ENCODE measurements at regions not wholly inside any gene's neighbourhood (a gene's known extent, or its start where the extent isn't known, plus 50 kb on each side); places are given as distances from the start of the nearest gene placed in this dataset.

DNA sequence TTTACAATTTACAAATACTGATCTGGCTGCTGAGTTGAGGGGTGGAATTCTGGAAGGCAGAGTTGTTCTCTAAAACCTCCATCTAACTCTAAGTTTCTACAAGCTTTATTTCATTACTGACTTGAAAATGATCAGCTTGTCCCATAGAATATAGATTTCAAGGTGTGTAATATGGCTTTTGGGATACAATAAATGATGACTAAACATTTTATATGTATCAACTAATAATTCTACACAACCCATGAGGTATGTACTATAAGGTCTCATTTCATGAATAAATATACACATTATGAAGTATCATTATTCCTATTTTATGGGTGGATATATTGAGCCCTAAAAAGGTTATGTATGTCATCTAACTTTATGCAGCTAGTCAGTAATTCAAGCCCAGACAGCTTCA is 1214.3 kb upstream of the SORCS1 start:
- Histone ChIP-seq H3K27me3 (ENCODE audit: insufficient read depth, poor library complexity, severe bottlenecking) (no peaks in the 10 kb centered on the region), H3K27ac (ENCODE audit: poor library complexity, severe bottlenecking) (no peak overlapping the region), H3K4me3 (ENCODE audit: severe bottlenecking) (no peak overlapping the region), H3K4me1 (ENCODE audit: insufficient read depth, poor library complexity, severe bottlenecking) (no peaks in the 10 kb centered on the region), H3K36me3 (ENCODE audit: low read depth) (no peaks in the 10 kb centered on the region), H3K9me3 (ENCODE audit: severe bottlenecking) (no peaks in the 10 kb centered on the region)
- TF ChIP-seq, protein P1, sequence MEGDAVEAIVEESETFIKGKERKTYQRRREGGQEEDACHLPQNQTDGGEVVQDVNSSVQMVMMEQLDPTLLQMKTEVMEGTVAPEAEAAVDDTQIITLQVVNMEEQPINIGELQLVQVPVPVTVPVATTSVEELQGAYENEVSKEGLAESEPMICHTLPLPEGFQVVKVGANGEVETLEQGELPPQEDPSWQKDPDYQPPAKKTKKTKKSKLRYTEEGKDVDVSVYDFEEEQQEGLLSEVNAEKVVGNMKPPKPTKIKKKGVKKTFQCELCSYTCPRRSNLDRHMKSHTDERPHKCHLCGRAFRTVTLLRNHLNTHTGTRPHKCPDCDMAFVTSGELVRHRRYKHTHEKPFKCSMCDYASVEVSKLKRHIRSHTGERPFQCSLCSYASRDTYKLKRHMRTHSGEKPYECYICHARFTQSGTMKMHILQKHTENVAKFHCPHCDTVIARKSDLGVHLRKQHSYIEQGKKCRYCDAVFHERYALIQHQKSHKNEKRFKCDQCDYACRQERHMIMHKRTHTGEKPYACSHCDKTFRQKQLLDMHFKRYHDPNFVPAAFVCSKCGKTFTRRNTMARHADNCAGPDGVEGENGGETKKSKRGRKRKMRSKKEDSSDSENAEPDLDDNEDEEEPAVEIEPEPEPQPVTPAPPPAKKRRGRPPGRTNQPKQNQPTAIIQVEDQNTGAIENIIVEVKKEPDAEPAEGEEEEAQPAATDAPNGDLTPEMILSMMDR (IDR thresholded peaks at IDR 0.05; ENCODE audit: poor library complexity, severe bottlenecking) = no peak
- ATAC-seq (ENCODE audit: low read depth) = no peak
- DNase-seq (ENCODE audit: low spot score) = no peak

DNA sequence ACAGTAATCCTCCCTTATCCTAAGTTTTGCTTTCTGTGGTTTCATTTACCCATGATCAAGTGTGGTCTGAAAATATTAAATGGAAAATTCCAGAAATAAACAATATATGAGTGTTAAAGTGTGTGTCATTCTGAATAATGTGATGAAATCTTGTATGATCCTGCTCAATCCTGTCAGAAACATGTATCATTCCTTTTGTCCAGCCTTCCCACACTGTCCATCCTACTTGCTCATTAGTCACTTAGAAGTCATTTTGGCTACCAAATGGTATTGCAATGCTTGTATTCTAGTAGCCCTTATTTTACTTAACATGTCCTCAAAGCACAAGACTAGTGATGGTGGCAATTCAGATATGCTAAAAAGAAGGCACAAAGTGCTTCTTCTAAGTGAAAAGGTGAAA is 1211.2 kb upstream of the SORCS1 start:
- Histone ChIP-seq H3K4me3 (ENCODE audit: severe bottlenecking) (no peak overlapping the region), H3K27ac (ENCODE audit: poor library complexity, severe bottlenecking) (no peak overlapping the region), H3K9me3 (ENCODE audit: severe bottlenecking) (no peaks in the 10 kb centered on the region), H3K36me3 (ENCODE audit: low read depth) (no peaks in the 10 kb centered on the region), H3K27me3 (ENCODE audit: insufficient read depth, poor library complexity, severe bottlenecking) (no peaks in the 10 kb centered on the region), H3K4me1 (ENCODE audit: insufficient read depth, poor library complexity, severe bottlenecking) (no peaks in the 10 kb centered on the region)
- peak; percentile 68 for ATAC-seq (ENCODE audit: low read depth)
- TF ChIP-seq, protein P1 (IDR thresholded peaks at IDR 0.05; ENCODE audit: poor library complexity, severe bottlenecking) = no peak
- DNase-seq (ENCODE audit: low spot score) = no peak

DNA sequence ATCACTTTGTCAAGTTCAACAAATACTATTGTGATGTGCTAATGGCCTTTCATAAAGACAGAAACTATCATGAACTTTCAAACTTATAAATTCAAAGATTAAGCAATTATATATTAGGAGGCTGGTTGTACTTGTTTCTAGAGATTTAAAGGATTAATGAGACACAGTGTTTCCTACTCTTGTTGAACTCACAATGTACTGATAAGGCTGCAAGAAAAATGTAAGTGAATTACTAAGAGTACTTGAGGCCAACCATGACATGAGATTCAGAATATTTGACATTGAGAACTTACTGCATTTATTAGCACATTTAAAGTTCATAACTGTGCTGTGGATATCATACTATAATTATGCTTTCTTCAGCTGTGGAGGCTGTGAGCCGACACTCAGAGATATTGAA is 1210.5 kb upstream of the SORCS1 start:
- Histone ChIP-seq H3K9me3 (ENCODE audit: severe bottlenecking) (no peaks in the 10 kb centered on the region), H3K4me3 (ENCODE audit: severe bottlenecking) (no peak overlapping the region), H3K27me3 (ENCODE audit: insufficient read depth, poor library complexity, severe bottlenecking) (no peaks in the 10 kb centered on the region), H3K4me1 (ENCODE audit: insufficient read depth, poor library complexity, severe bottlenecking) (no peaks in the 10 kb centered on the region), H3K27ac (ENCODE audit: poor library complexity, severe bottlenecking) (no peak overlapping the region), H3K36me3 (ENCODE audit: low read depth) (no peaks in the 10 kb centered on the region)
- no peak for DNase-seq (ENCODE audit: low spot score)
- ATAC-seq (ENCODE audit: low read depth) = no peak
- TF ChIP-seq, protein P1 (IDR thresholded peaks at IDR 0.05; ENCODE audit: poor library complexity, severe bottlenecking) = no peak

DNA sequence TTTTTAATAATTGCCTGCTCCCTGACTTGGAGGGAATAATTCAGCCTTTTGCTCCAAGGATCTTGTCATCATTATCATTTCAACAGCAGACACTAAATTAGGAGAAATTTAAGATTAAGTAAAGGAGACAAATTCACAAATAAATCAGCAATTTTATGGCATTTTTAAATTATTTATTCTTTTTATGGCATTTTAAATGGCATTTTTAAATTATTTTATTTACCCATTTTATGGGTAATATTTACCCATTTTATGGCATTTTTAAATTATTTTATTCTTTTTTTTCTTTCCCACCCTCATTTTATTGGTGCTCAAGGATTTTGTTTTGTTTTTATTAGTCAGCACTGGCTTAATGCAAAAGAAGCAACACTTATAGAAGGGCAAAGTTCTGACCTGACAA is 1201.0 kb upstream of the SORCS1 start:
- no peak for ATAC-seq (ENCODE audit: low read depth)
- TF ChIP-seq, protein P1 (IDR thresholded peaks at IDR 0.05; ENCODE audit: poor library complexity, severe bottlenecking) = no peak
- DNase-seq (ENCODE audit: low spot score) = no peak
- Histone ChIP-seq H3K27ac (ENCODE audit: poor library complexity, severe bottlenecking) (no peak overlapping the region), H3K27me3 (ENCODE audit: insufficient read depth, poor library complexity, severe bottlenecking) (no peaks in the 10 kb centered on the region), H3K4me1 (ENCODE audit: insufficient read depth, poor library complexity, severe bottlenecking) (no peaks in the 10 kb centered on the region), H3K9me3 (ENCODE audit: severe bottlenecking) (no peaks in the 10 kb centered on the region), H3K36me3 (ENCODE audit: low read depth) (no peaks in the 10 kb centered on the region), H3K4me3 (ENCODE audit: severe bottlenecking) (no peak overlapping the region)

DNA sequence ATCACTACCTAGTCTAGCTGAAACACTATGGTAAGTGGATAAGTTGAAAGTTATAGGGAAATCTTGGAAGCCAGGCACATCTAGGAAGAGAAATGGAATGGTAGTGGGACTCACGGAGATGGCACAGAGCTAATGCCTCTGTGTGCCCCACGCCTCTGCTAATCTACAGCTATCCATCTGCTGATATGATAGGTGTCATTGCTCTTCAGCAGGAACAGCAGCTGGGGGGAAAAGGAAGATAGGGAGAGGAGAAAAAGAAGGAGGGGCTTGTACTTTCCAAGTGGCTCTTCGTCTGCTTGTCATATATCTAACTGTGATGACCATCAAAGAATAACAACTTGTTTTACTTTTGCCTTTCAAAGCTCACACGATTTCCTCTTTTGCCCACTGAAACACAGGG is 1199.1 kb upstream of the SORCS1 start:
- peaks cover 13% of the 10 kb centered on the region for H3K4me1 ChIP-seq (ENCODE audit: insufficient read depth, poor library complexity, severe bottlenecking)
- DNase-seq (ENCODE audit: low spot score) (no peak), ATAC-seq (ENCODE audit: low read depth) (no peak)
- TF ChIP-seq, protein P1 (IDR thresholded peaks at IDR 0.05; ENCODE audit: poor library complexity, severe bottlenecking) = no peak
- no peaks in the 10 kb centered on the region for H3K9me3 ChIP-seq (ENCODE audit: severe bottlenecking)
- H3K4me3 ChIP-seq (ENCODE audit: severe bottlenecking) = no peak overlapping the region
- no peak overlapping the region for H3K27ac ChIP-seq (ENCODE audit: poor library complexity, severe bottlenecking)
- no peaks in the 10 kb centered on the region for H3K27me3 ChIP-seq (ENCODE audit: insufficient read depth, poor library complexity, severe bottlenecking)
- H3K36me3 ChIP-seq (ENCODE audit: low read depth) = no peaks in the 10 kb centered on the region
